SK-N-MC (cell line): ENCODE measurements at regions not wholly inside any gene's neighbourhood (a gene's known extent, or its start where the extent isn't known, plus 50 kb on each side); places are given as distances from the start of the nearest gene placed in this dataset.

ENCODE experiments used
- EZH2 ChIP-seq: fragments of 200-600 bp; sonication (generic); IDR thresholded peaks from one replicate; pipeline ENCODE4 v1.6.1; 2017; ENCODE audit warnings: antibody characterized with exemption
- FOXP2 ChIP-seq: optimal IDR thresholded peaks from 2 replicates; pipeline ENCODE3; 2011; ENCODE audit warnings: mild to moderate bottlenecking, moderate library complexity; ENCODE audit not compliant: insufficient read depth; ENCODE audit errors: extremely low read length, control extremely low read depth
- POLR2AphosphoS5 ChIP-seq: IDR thresholded peaks from 2 replicates; pipeline ENCODE4 v1.6.1; 2012; ENCODE audit warnings: mild to moderate bottlenecking, low read depth, low read length, borderline replicate concordance

- TF ChIP-seq FOXP2 (no peak), POLR2AphosphoS5 (no peak), EZH2 (no peak)
These were observed 849.4 kb downstream of the FSTL5 start for GRCh38 chr4:161314371-161314770.
